ENCODE measurements at regions not wholly inside any gene's neighbourhood (a gene's known extent, or its start where the extent isn't known, plus 50 kb on each side); places are given as distances from the start of the nearest gene placed in this dataset.
"Not testable (repeated sequence)": the region's sequence is repeated elsewhere in the genome, so short reads cannot be mapped to it uniquely, and the experiment has no call there.

DNA sequence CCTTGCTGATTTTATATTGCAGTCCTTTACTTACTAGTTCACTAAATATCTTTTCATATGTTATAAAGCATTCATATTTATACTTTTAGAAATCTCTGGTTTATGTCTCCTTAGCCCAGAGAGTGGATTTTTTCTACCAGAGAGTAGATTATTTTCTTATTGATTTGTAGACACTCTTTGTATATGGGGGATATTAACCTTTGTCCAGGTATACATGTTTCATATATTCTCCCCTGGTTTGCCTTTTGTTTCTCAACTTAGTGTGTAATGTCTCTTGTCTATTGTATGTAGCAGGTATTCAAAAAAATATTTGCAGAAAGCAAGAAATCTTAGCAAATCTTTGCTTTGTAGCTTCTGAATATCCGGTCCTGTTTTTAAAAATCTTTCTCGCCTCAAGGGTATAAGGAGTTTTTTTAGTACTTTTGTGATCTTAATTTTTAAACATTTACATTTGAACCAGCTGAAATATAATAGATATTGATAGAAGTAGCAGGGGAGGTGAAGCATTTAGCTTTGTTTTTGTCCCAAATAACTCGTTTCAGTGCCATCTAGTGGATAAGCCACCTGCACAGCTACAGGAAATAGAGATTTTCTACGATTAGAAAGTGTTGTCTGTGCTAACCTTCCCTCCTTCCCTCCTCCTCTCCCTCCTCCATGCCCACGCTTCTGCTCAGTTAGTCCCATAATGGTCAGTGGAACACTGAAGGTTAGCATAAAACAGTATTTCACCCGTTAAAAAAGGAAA lies 97.0 kb downstream of the PHETA1 start:
- no peak for DNase-seq

DNA sequence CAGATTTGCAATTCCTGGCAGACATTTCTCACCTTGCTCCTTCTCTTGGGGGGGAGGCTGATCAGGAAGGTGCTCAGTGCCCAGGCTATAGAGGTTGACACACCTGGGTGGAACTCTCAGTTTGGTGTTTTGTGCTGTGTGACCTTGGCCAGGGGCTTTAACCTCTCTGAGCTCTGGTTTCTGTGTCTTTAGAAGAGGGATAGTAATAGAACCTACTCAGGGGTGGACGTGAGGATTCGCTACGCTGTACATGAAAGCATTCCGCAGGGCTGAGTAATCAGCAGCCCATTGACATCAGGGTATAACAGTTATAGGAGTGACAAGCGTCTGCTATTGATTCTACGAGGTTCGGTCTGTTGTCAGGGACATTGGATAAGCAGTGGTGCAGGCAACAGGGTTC lies 98.1 kb downstream of the PHETA1 start:
- no peak for DNase-seq

- DNase-seq: no peak
Measured at GRCh38 chr12:111270239-111270638, 98.7 kb downstream of the PHETA1 start.

DNA sequence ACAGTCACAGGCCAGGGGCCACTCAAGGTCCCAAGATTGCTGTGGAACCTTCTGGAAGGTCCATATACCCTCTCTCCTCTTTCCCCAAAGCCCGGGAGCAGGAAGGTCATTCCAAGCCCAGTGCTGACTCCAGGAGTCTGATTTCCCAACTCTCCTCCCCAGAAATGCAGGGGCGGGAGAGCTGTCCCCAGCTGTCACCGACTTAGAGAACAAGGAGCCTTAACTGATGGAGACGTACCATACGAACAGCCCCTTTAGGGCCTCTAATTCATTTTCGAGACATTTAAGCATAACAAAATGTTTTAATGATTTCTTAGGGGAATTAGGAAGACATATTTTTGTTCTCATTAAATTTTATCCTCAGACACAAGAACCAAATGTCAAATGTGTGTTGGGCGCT lies 99.2 kb downstream of the PHETA1 start:
- DNase-seq: no peak

- DNase-seq: no peak
Measured at GRCh38 chr12:111268738-111269572, 99.9 kb downstream of the PHETA1 start.

DNA sequence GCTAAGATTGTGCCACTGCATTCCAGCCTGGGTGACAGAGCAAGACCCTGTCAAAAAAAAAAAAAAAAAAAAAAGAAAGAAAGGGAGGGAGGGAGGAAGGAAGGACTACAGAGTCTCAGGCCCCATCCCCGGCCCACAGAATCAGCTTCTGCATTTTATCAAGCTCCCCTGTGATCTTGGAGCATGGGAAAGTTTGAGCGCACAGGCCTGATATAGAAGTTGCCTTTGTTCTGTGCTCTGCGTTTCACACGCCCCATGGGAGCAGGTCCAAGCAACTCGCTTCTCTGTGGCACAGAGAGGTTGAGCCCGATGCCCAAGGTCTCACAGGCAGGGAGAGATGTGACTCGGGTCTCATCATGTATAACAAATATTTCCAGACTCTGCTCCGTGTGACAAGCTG lies 101.8 kb downstream of the PHETA1 start:
- DNase-seq: no peak

DNA sequence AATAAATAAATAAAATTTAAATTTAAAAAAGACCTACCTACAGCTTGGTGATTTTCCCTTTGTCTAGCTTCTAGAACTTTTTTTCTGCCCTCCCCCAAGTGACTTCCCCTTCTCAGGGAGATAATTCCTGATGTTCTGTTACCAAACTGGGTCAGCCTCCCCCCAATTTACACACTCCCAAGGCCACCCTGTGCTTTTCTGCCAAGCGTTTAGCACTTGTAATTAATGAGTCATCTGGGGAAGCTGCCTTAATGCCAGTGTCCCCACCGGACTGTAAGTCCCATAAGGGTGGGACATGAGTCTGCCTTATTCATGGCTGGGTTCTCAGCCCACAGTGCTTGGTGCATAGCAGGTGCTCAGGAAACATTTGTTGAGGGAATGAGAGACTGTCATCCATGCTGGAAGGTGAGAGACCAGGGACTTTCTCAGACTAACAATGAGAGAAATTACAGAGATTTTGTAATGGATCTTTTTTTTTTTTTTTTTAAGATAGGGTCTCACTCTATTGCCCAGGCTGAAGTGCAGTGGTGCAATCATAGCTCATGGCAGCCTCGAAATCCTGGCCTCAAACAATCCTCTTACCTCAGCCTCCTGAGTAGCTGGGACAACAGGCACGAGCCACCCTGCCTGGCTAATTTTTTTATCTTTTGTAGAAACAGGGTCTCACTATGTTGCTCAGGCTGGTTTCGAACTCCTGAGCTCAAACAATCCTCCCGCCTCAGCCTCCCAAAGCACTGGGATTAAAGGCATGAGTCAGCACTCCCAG lies 106.8 kb downstream of the PHETA1 start:
- no peak for DNase-seq

DNA sequence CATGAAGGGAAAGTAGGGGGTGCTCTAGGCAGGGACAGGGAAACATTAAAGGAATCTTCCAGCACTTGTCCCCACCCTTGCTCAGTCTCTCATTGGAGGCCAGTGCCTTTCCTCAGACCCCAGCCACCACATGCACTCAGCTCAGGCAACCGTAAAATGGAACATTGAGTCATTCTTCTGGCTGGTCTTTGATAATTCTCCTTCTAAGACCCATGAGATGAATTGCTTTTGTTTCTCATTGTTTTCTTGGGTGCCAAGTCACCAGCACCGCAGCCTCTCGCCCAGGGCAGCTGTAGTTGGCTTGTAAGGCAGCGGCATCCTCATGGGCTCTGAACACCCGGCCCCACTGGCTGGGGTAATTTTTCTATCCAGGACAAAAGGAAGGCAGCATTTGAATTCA lies 108.2 kb downstream of the PHETA1 start:
- DNase-seq: no peak

DNA sequence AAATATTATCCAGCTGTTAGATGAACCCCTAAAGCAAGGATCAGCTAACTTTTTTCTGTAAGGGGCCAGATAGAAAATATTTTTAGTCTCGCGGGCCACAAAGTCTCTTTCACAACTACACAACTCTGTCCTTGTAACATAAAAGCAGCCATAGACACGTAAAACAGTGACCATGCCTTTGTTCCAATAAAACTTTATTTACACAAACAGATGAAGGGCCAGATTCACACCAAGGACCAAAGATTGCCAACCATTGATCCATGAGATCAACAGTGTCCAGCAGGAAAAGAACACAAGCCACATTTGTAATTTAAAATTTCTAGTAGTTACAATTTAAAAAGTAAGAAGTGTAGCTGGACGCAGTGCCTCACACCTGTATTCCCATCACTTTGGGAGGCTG lies 109.7 kb downstream of the PHETA1 start:
- DNase-seq: no peak

- DNase-seq: not testable (repeated sequence)
Measured at GRCh38 chr12:111258081-111258480, 110.8 kb downstream of the PHETA1 start.

DNA sequence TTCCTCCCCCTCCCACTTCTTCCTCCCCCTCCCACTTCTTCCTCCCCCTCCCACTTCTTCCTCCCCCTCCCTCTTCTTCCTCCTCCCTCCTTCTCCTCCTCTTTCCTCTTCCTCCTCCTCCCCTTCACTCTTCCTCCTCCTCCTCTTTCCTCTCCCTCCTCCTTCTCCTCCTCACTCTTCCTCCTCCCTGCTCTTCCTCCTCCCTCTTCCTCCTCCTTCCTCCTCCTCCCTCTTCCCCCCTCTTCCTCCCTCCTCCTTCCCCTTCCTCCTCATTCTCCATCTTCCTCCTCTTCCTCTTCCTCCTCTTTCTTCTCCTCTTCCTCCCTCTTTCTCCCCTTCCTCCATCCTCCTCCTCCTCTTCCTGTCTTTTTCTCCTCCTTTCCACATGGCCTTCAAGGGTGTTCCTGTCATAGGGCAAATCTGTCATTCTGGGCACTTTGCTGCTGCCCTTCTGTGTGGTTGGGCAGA lies 111.4 kb downstream of the PHETA1 start:
- no peak for DNase-seq

GRCh38 chr12:111256629-111257434 lies 112.1 kb downstream of the PHETA1 start:
- no peak for DNase-seq

DNA sequence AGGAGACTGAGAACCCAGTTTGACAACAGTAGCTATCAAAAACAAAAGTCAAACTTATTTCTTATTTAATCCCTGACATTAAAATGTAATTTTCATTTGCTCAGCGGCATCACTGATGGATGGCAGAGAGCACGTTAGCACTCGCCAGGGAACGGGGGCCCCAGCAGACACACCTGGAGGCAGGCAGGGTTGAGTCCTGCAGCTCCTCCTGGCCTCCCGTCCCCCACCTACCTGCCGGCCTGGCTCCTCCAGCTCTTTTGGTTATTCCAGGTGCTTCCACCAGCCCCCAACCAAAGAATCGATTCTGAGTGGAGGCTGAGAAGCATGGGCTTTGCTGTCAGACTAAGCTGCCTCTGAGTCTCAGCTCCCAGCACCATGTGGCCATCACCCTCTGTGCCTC lies 113.6 kb downstream of the PHETA1 start:
- no peak for DNase-seq

- DNase-seq: no peak
Measured at GRCh38 chr12:111254106-111254505, 114.8 kb downstream of the PHETA1 start.

DNA sequence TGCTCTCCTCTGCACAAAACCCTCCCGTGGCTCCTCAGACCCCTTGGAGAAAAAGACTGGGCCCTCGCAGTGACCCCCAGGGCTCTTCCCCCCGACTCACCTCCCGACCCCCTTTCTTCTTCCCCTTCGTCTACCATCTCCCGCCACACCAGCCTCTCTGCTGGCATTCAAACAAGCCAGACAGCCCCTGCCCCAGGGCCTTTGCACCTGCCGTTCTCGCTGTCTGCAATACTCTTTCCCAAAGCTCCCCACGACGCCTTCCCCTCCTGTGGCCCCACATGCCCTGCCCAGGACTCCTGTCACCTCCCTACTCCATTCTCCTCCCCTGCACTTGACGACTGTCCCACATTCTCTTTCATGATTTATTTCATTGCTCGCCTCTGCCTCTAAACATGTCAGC lies 115.7 kb downstream of the PHETA1 start:
- no peak for DNase-seq

GRCh38 chr12:111251787-111252186 lies 117.1 kb downstream of the PHETA1 start:
- DNase-seq: no peak

GRCh38 chr12:111251058-111251730 lies 117.7 kb downstream of the PHETA1 start:
- no peak for DNase-seq

DNA sequence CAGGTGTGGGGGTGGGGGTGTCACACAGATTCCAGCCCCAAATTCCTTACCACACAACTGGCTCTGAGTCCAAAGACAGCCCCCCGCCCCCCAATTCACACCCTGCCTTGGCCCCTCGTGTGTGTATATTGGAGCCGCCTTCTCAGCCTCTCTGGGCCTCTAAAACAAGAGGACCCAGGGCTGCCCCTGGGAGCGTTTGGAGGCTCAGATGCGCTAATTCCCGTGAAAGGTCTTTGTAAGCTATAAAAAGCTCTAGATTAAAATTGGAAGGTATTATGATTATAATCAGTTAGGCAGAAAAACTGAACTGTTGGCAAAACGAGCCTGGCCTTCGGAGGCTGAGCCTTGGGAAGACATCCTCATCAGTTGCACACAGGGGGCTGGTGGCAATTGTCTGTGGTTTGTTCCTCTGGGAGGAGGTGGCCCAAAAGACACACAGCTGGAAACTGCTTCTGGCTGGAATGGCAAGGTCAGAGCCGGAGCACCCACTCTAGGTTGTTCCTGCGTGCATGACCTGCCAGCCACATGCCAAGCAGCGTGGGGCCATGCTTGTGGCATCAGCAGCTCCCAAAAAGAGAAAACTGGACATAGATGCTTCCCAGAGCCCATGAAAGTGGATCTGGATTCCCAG lies 118.5 kb downstream of the PHETA1 start:
- no peak for DNase-seq

GRCh38 chr12:111249757-111250156 lies 119.1 kb downstream of the PHETA1 start:
- DNase-seq: no peak

- no peak for DNase-seq
Measured at GRCh38 chr12:111249018-111249370, 119.9 kb downstream of the PHETA1 start.

DNA sequence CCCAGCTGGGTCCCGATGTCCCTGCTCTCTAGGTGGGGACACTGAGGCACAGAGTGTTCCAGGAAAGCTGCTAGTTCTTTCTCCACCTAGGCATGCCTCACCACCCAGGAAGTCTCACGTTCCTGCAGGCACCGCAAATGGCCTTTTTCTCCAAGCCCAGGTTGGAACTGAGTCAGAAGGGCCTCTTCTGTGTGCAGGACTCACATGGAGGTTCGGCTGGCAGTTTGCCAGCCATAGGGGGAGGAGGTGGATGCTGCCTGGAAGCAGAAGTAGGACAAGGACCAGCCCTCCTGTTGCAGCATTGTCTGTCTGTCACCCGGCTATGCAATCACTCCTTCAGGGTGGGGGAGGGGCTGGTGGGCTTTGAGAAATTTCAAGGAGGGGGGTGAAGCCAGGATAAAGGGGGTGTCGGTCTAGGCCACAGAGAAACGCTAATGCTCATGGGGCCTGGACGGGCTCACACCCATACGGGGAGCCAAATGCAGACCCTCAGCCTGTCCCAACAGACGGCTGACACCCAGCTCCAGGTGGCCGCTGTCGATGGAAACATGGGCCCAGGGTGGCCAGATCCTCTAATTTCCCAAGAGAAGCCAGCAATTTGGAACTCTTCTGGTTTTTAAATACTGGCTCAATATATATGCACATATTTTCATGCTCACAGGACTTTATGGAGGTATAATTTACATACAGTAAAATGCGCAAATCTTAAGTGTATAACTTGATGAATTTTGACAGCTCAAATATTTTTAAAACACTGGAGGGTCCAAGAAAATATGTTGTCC lies 120.5 kb downstream of the PHETA1 start:
- DNase-seq: no peak

All from amniotic stem cell (primary cell).